DND-41 (cell line): ENCODE measurements at regions not wholly inside any gene's neighbourhood (a gene's known extent, or its start where the extent isn't known, plus 50 kb on each side); places are given as distances from the start of the nearest gene placed in this dataset.

Experiments used
- EZH2 ChIP-seq: IDR thresholded peaks from 3 replicates; pipeline ENCODE4 v1.6.1; 2012; ENCODE audit warnings: borderline replicate concordance, low read depth, mild to moderate bottlenecking, moderate library complexity, low read length, inconsistent platforms; ENCODE audit not compliant: severe bottlenecking
- TF ChIP-seq, protein P1 (sequence below): IDR thresholded peaks from 2 replicates; pipeline ENCODE4 v1.5.1; 2012; ENCODE audit warnings: borderline replicate concordance, low read length, moderate library complexity, mild to moderate bottlenecking; ENCODE audit not compliant: poor library complexity, severe bottlenecking; ENCODE audit errors: extremely low read depth

DNA sequence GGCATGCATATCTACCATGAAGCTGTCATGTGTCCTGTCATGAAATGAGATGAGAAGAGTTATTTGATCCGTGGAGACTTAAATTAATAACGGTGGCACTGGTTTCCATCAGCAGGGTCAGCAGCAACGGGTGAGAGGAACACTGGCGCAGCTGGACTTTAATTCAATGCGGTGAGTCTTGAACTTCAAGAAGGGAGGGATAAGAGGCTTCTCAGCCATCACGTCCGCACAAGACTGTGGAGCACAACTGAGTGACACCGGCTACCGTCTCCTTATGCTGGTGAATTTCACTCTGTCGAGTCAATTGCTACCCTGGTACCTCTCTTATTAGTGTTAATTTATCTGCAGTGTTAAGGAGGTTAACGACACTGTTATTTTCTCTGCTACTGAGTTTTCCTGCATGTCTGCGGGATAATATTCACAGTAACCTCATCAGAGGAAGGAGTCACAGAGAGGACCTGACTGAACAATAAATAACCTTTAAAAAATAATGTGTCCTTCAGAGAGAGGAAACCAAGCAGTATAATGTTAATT is 236.8 kb downstream of the EPHA4 start:
- TF ChIP-seq, protein P1, sequence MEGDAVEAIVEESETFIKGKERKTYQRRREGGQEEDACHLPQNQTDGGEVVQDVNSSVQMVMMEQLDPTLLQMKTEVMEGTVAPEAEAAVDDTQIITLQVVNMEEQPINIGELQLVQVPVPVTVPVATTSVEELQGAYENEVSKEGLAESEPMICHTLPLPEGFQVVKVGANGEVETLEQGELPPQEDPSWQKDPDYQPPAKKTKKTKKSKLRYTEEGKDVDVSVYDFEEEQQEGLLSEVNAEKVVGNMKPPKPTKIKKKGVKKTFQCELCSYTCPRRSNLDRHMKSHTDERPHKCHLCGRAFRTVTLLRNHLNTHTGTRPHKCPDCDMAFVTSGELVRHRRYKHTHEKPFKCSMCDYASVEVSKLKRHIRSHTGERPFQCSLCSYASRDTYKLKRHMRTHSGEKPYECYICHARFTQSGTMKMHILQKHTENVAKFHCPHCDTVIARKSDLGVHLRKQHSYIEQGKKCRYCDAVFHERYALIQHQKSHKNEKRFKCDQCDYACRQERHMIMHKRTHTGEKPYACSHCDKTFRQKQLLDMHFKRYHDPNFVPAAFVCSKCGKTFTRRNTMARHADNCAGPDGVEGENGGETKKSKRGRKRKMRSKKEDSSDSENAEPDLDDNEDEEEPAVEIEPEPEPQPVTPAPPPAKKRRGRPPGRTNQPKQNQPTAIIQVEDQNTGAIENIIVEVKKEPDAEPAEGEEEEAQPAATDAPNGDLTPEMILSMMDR = no peak
- TF ChIP-seq EZH2 = no peak
